Mesendoderm (in vitro differentiated cells): ENCODE measurements at regions not wholly inside any gene's neighbourhood (a gene's known extent, or its start where the extent isn't known, plus 50 kb on each side); places are given as distances from the start of the nearest gene placed in this dataset.

Source experiments
- DNase-seq: peaks from one replicate; pipeline ENCODE4 v3.0.0; 2013
- H2AK5ac ChIP-seq: 2 replicates; pipeline ENCODE4 v1.6.1; 2013; ENCODE audit warnings: low read length, inconsistent platforms
- H2BK120ac ChIP-seq: 2 replicates; pipeline ENCODE4 v1.6.1; 2013; ENCODE audit warnings: low read depth, mild to moderate bottlenecking, low read length, moderate library complexity, mixed read lengths
- H2BK15ac ChIP-seq: replicated peaks from 2 replicates; pipeline ENCODE4 v1.6.1; 2013; ENCODE audit warnings: low read depth, mild to moderate bottlenecking, moderate library complexity
- H2BK5ac ChIP-seq: 2 replicates; pipeline ENCODE4 v1.6.1; 2013; ENCODE audit warnings: low read length, inconsistent platforms
- H3K18ac ChIP-seq: 2 replicates; pipeline ENCODE4 v1.6.1; 2013; ENCODE audit warnings: mild to moderate bottlenecking, low read length, mixed read lengths
- H3K23ac ChIP-seq: one replicate; pipeline ENCODE4 v1.6.1; 2013; ENCODE audit warnings: low read length
- H3K27ac ChIP-seq: 2 replicates; pipeline ENCODE4 v1.5.1; 2013; ENCODE audit warnings: low read depth, mild to moderate bottlenecking, inconsistent platforms, low read length, moderate library complexity
- H3K27me3 ChIP-seq: 2 replicates; pipeline ENCODE4 v1.6.1; 2013; ENCODE audit warnings: low read length, control low read depth, mild to moderate bottlenecking, inconsistent platforms; ENCODE audit not compliant: insufficient read depth, poor library complexity
- H3K36me3 ChIP-seq: 2 replicates; pipeline ENCODE4 v1.6.1; 2013; ENCODE audit warnings: low read length, inconsistent platforms; ENCODE audit not compliant: control insufficient read depth, insufficient read depth
- H3K4ac ChIP-seq: one replicate; pipeline ENCODE4 v1.6.1; 2013; ENCODE audit warnings: low read depth, mild to moderate bottlenecking, low read length, moderate library complexity
- H3K4me1 ChIP-seq: 2 replicates; pipeline ENCODE4 v1.6.1; 2013; ENCODE audit warnings: low read depth, low read length, inconsistent platforms; ENCODE audit not compliant: control insufficient read depth
- H3K4me2 ChIP-seq: 2 replicates; pipeline ENCODE4 v1.6.1; 2013; ENCODE audit warnings: low read length
- H3K4me3 ChIP-seq: 2 replicates; pipeline ENCODE4 v1.5.1; 2013; ENCODE audit warnings: mild to moderate bottlenecking, low read length
- H3K56ac ChIP-seq: one replicate; pipeline ENCODE4 v1.6.1; 2013; ENCODE audit warnings: low read length
- H3K79me1 ChIP-seq: 2 replicates; pipeline ENCODE4 v1.6.1; 2013; ENCODE audit warnings: low read length, inconsistent platforms
- H3K79me2 ChIP-seq: 2 replicates; pipeline ENCODE4 v1.6.1; 2013; ENCODE audit warnings: mild to moderate bottlenecking, low read length; ENCODE audit not compliant: control insufficient read depth, insufficient read depth
- H3K9ac ChIP-seq: 2 replicates; pipeline ENCODE4 v1.6.1; 2013; ENCODE audit warnings: low read length, inconsistent platforms
- H4K5ac ChIP-seq: one replicate; pipeline ENCODE4 v1.6.1; 2013; ENCODE audit warnings: low read length
- H4K8ac ChIP-seq: one replicate; pipeline ENCODE4 v1.6.1; 2013; ENCODE audit warnings: low read depth, mild to moderate bottlenecking, control low read depth, low read length, moderate library complexity
- WGBS: extraction: QIAGEN DNeasy Blood & Tissue Kit; methylation state at CpG from one replicate; pipeline ENCODE4 v1.1.7; 2013; ENCODE audit warnings: low lambda C conversion rate, missing lambda C conversion rate; ENCODE audit not compliant: insufficient coverage; ENCODE audit errors: extremely low coverage; 5-methylcytosine and 5-hydroxymethylcytosine counted together

GRCh38 chr5:73373814-73374510 is 74.6 kb downstream of the FOXD1 start:
- no peak overlapping the region for H3K56ac ChIP-seq
- H3K36me3 ChIP-seq: no peaks in the 10 kb centered on the region
- no peak overlapping the region for H2BK120ac ChIP-seq
- H3K4ac ChIP-seq: no peak overlapping the region
- no peaks in the 10 kb centered on the region for H3K79me1 ChIP-seq
- no peak overlapping the region for H2AK5ac ChIP-seq
- no peak overlapping the region for H3K9ac ChIP-seq
- no peak overlapping the region for H3K18ac ChIP-seq
- DNase-seq: no peak
- H3K27me3 ChIP-seq: peaks cover 2% of the 10 kb centered on the region
- no peak overlapping the region for H2BK15ac ChIP-seq
- H3K27ac ChIP-seq: no peak overlapping the region
- H3K79me2 ChIP-seq: no peaks in the 10 kb centered on the region
- no peak overlapping the region for H3K4me3 ChIP-seq
- peaks cover 6% of the 10 kb centered on the region for H3K4me1 ChIP-seq
- WGBS: no CpG with 5 or more reads among the region's 3 CpGs
- no peak overlapping the region for H3K23ac ChIP-seq
- H3K4me2 ChIP-seq: no peak overlapping the region
- no peak overlapping the region for H4K5ac ChIP-seq
- H2BK5ac ChIP-seq: no peak overlapping the region
- no peak overlapping the region for H4K8ac ChIP-seq

GRCh38 chr5:73370640-73371583 is 77.7 kb downstream of the FOXD1 start:
- no peak overlapping the region for H3K23ac ChIP-seq
- no peak overlapping the region for H2BK5ac ChIP-seq
- no peak overlapping the region for H4K5ac ChIP-seq
- H4K8ac ChIP-seq: no peak overlapping the region
- no peak overlapping the region for H3K4ac ChIP-seq
- H3K4me3 ChIP-seq: no peak overlapping the region
- peak; percentile 91 for DNase-seq
- no peaks in the 10 kb centered on the region for H3K36me3 ChIP-seq
- no peak overlapping the region for H2BK15ac ChIP-seq
- H3K18ac ChIP-seq: no peak overlapping the region
- H3K79me1 ChIP-seq: no peaks in the 10 kb centered on the region
- no peaks in the 10 kb centered on the region for H3K79me2 ChIP-seq
- H3K27ac ChIP-seq: peak overlapping the region; percentile 78
- H3K4me1 ChIP-seq: peaks cover 6% of the 10 kb centered on the region
- no CpG with 5 or more reads among the region's 12 CpGs for WGBS
- H3K9ac ChIP-seq: no peak overlapping the region
- no peak overlapping the region for H2AK5ac ChIP-seq
- no peaks in the 10 kb centered on the region for H3K27me3 ChIP-seq
- H2BK120ac ChIP-seq: no peak overlapping the region
- H3K56ac ChIP-seq: no peak overlapping the region
- H3K4me2 ChIP-seq: no peak overlapping the region

- no peak for DNase-seq
- Histone ChIP-seq H3K79me1 (no peaks in the 10 kb centered on the region), H2BK5ac (no peak overlapping the region), H3K36me3 (no peaks in the 10 kb centered on the region), H3K4ac (no peak overlapping the region), H3K4me3 (no peak overlapping the region), H2BK120ac (peak overlapping the region; percentile 74), H3K9ac (no peak overlapping the region), H2BK15ac (no peak overlapping the region), H3K18ac (peak overlapping the region; percentile 70), H3K56ac (no peak overlapping the region), H3K23ac (no peak overlapping the region), H3K4me1 (peaks cover 6% of the 10 kb centered on the region), H3K27me3 (no peaks in the 10 kb centered on the region), H2AK5ac (peak overlapping the region; percentile 45), H3K27ac (no peak overlapping the region), H3K79me2 (no peaks in the 10 kb centered on the region), H3K4me2 (no peak overlapping the region), H4K8ac (no peak overlapping the region), H4K5ac (no peak overlapping the region)
- WGBS: no CpG with 5 or more reads among the region's 5 CpGs
Observed at GRCh38 chr5:73370095-73370494, 78.5 kb downstream of the FOXD1 start.

- Histone ChIP-seq H3K23ac (no peak overlapping the region), H2BK15ac (no peak overlapping the region), H3K4me3 (no peak overlapping the region), H3K36me3 (no peaks in the 10 kb centered on the region), H3K4me1 (peaks cover 6% of the 10 kb centered on the region), H3K27me3 (no peaks in the 10 kb centered on the region), H3K27ac (no peak overlapping the region), H3K79me1 (no peaks in the 10 kb centered on the region), H2BK5ac (no peak overlapping the region), H2BK120ac (no peak overlapping the region), H3K79me2 (no peaks in the 10 kb centered on the region), H3K18ac (no peak overlapping the region), H4K8ac (no peak overlapping the region), H3K4ac (no peak overlapping the region), H3K56ac (no peak overlapping the region), H4K5ac (no peak overlapping the region), H3K4me2 (no peak overlapping the region), H3K9ac (no peak overlapping the region), H2AK5ac (no peak overlapping the region)
- no peak for DNase-seq
- no CpG with 5 or more reads among the region's 5 CpGs for WGBS
Observed at GRCh38 chr5:73369278-73369677, 79.3 kb downstream of the FOXD1 start.

GRCh38 chr5:73367650-73368049 is 80.9 kb downstream of the FOXD1 start:
- Histone ChIP-seq H3K23ac (no peak overlapping the region), H3K27ac (no peak overlapping the region), H3K27me3 (no peaks in the 10 kb centered on the region), H3K9ac (no peak overlapping the region), H2AK5ac (no peak overlapping the region), H3K79me1 (no peaks in the 10 kb centered on the region), H2BK5ac (no peak overlapping the region), H3K4ac (no peak overlapping the region), H4K8ac (no peak overlapping the region), H2BK120ac (no peak overlapping the region), H3K18ac (no peak overlapping the region), H3K79me2 (no peaks in the 10 kb centered on the region), H4K5ac (no peak overlapping the region), H3K4me1 (peaks cover 6% of the 10 kb centered on the region), H3K4me2 (no peak overlapping the region), H3K4me3 (no peak overlapping the region), H3K36me3 (no peaks in the 10 kb centered on the region), H3K56ac (no peak overlapping the region), H2BK15ac (no peak overlapping the region)
- no peak for DNase-seq
- no CpG with 5 or more reads among the region's 2 CpGs for WGBS
